NCI-H510A (cell line): ENCODE measurements at regions not wholly inside any gene's neighbourhood (a gene's known extent, or its start where the extent isn't known, plus 50 kb on each side); places are given as distances from the start of the nearest gene placed in this dataset.
"Not testable (repeated sequence)": the region's sequence is repeated elsewhere in the genome, so short reads cannot be mapped to it uniquely, and the experiment has no call there.

Experiments used
- DNase-seq: peaks from one replicate; lab custom pipeline; 2025; lab: John Stamatoyannopoulos, UW

GRCh38 chr7:16369855-16370254 is 51.5 kb downstream of the CRPPA start:
- DNase-seq = no peak

DNA sequence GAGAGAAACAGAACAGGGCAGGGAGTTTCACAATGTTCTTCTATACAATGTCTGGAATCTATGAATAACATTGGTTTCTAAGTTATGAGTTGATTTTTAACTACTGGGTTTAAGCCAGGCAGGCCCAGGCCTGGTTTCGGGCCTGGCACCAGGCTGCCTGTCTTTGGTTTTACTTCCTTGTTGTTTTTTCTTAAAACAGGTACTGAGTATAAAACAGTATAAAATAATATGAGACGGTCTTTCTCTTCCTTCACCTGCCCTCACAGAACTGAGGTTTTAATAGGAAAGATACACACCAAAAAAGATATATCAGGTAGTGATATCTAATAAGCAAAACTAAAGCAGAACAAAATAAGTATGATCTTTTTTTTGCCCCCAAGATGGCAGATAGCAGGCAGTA is 52.0 kb downstream of the CRPPA start:
- DNase-seq = not testable (repeated sequence)

DNA sequence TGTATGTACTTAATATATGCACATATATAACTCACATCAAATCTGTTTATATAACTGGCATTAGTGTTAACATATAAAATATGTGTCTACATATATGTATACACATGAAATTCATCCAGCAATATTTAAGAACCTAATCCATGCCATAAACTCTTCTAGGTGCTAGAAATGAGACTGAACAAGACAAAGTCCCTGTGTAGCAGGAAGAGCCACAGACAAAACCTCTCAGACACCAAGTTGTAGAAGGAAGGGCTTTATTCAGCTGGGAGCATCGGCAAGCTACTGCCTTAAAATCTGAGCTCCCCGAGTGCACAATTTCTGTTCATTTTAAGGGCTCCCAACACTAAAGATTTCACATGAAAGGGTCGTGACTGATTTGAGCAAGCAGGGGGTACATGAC is 52.5 kb downstream of the CRPPA start:
- DNase-seq = no peak

GRCh38 chr7:16367115-16367514 is 54.2 kb downstream of the CRPPA start:
- DNase-seq = no peak

- no peak for DNase-seq
Measured at GRCh38 chr7:16365952-16366351, 55.4 kb downstream of the CRPPA start.

DNA sequence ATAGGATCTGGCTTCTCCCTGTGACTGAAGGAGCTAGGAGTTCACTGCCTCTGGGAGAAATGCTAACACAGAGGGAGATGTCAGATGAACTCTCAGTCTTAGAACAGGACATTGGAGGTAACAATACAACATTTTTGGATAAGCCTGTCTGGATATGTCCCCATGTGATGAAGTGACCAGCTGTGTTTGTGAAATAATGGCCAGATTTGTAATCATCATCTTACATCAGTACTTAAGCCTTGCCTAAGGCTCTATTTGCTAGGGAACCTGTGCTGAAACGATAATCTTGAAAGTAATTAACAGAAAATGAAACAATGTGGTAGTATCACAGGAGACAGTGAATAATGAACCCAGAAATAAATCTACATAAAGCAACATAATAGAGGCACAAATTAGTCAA is 56.2 kb downstream of the CRPPA start:
- DNase-seq = no peak

DNA sequence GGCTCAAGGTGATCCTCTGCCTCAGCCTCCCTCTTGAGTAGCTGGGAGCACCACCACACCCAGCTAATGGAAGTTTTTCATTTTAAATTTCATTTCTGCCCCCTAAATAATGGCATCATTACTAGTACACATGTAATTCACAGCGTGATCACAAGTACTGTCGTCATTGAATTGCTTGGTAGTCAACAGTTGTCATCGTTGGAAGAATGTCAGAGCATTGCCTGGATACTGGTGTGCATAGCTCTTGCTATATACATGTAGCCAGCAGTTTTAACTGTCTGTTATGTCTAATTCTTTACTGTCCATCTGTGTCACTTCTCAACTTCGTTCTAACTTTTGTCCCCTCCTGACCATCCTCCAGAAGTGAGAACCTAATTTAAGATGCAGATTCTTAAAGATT is 62.1 kb downstream of the CRPPA start:
- no peak for DNase-seq

DNA sequence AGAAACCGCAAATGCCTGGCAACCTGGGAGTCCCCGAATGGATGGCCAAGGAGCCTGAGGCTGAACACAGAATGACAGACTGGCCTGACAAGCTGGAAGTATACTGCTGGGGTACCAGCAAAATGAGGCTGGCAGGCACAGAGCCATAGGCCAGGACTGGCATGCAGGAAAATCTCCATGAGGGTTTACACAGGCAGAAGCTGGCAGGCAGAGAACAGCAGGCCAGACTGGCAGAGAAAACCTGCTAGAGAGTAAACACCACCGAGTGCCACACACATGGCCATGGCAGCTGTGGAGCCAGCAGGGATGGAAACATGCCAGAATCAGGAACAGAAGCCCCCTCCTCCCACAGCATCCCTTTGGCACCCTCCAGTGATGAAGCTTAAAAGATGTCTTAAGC is 63.4 kb downstream of the CRPPA start:
- no peak for DNase-seq

GRCh38 chr7:16357474-16357873 is 63.9 kb downstream of the CRPPA start:
- no peak for DNase-seq

- no peak for DNase-seq
Measured at GRCh38 chr7:16356301-16356958, 64.9 kb downstream of the CRPPA start.

GRCh38 chr7:16354573-16354972 is 66.8 kb downstream of the CRPPA start:
- DNase-seq = no peak

DNA sequence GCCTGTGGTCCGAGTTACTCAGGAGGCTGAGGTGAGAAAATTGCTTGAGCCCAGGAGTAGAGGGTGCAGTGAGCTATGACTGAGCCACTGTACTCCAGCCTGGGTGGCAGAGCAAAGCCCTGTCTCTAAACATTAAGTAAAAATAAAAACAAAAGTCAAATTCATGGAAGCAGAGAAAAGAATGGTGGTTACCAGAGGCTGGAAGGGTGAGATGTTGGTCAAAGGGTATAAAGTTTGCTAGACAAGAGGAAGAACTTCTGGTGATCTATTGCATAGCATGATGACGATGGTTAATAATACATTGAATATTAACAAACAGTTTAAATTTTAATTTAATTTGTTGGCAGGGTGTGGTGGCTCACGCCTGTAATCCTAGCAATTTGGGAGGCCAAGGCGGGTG is 68.1 kb downstream of the CRPPA start:
- no peak for DNase-seq

DNA sequence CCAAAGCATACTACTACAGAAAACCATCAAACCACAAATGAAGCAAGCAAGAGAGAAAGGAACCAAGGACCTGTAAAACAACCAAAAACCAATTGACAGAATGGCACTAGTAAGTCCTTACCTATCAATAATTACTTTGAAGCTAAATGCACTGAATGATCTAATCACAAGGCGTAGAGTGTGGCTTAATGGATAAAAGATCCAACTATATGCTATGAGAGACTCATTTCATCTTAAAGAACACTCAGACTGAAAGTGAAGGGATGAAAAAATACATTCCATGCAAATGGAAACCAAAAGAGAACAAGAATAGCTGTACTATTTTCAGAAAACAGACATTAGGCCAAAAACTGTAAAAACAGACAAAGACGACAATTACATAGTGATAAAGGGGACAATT is 70.7 kb downstream of the CRPPA start:
- no peak for DNase-seq

DNA sequence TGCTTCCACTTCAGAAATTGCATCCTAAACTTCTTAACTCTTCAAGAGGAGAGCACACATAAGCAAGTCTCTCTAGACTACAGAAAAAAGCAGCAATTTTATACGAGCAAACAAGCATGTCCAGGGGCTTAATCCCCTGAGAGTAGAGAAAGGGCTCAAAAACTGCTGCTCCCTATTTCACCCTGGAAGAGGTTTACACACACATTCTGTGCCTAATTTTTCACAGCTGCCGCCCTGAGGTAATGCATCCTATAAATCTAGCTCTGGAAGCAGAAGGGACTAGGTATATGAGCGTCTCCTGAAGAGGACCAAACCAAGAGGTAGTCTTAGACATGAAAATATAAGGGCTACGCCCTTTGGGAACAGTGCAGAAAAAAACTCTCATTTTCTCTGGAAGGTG is 73.1 kb downstream of the CRPPA start:
- no peak for DNase-seq

DNA sequence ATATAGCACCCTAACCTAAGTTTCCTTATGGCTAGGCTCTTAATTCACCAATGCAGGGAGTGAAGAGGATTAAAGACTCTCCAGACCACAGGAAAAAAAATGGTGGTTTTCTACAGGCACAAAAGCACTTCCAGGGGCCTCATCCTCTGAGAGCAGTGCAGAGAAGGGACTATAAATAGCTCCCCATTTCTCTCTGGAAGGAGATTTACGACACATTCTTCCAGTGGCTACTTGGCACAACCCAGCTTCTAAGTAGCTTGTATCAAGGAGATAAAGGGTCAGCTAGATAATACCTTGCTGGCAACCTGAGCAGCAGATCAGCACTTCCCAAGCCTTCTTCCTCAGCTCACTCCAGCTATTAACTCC is 73.5 kb downstream of the CRPPA start:
- DNase-seq = no peak

GRCh38 chr7:16347066-16347826 is 74.1 kb downstream of the CRPPA start:
- no peak for DNase-seq

DNA sequence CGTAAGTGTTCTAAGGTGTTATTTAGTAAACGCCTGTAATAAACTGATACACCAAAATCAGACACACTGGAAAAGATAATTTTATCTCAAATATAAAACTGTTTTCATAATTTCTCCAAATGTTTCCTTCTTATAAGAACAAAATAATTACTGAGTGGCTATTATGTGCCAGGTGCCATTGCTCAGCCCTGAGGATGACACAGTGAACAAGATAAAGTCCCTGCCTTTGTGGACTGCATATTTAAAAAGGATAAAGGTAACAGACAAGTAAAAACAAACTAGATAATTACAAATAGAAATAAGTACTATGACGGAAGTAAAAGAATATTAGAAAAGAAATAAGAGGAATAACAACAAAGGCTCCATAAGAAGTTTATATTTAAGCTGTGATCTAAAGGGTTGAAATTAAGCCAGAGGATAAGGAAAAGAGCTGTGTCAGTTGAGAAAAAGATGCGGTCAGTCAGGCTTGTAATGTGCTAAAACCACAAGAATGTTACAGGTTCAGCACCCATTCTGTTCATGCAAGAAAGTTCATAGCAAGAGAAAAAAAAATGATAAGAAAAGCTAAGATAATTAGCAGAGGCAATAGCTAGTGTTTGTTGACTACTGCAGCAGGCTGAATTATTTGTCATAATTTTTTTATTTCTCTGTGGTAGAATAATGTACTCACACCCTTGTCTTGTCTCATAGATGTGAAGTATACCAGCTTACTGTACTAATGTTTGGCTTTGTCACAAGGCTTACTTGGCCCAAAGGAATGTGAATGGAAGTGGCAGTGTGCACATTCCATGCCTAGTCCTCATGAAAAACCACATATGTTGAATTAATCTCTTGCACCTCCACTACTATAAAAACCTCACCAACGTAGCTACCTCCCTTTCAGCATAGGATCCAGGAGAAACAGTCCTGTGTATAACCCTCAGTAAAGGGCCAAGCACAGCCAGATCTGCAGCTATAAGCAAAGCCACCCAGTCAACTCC is 75.1 kb downstream of the CRPPA start:
- no peak for DNase-seq

DNA sequence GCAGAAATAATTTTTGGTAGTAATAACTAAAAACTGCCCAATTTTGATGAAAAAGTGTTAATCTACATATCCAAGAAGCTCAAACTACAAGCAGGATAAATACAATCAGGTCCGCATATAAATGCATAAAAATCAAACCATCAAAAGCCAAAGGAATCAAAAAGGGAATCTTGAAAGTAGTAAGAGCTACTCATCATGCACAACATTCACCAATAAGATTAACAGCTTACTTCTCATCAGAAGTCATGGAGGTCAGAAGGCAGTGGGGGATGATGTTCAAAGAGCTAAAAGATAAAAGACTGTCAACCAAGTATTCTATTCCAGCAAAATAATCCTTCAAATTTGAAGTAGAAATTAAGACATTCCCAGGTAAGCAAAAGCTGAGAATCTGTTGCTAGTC is 76.4 kb downstream of the CRPPA start:
- DNase-seq = no peak

GRCh38 chr7:16343612-16344011 is 77.7 kb downstream of the CRPPA start:
- DNase-seq = no peak

- no peak for DNase-seq
Measured at GRCh38 chr7:16338065-16338464, 83.3 kb downstream of the CRPPA start.

- no peak for DNase-seq
Measured at GRCh38 chr7:16326106-16326505, 95.2 kb downstream of the CRPPA start.

DNA sequence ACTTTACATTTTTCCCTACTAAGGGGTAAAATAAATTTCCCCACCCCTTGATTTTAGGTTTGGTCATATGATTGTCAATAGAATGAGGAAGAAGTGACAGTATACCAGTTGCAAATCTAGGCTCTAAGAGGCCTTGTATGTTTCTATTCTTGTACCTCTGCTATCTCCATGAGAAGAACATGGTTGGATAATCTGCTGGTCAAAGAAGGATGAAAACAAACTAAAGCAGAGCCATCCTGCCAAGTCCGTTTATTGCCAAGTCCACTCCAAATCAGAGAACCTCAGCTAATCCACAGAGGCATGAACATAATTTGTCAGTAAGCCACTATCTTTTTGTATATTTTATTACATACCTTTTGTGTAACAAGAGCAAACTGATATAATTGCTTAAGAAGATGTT is 98.0 kb downstream of the CRPPA start:
- no peak for DNase-seq
